Heart left ventricle (tissue), 16 donors: ENCODE measurements at regions not wholly inside any gene's neighbourhood (a gene's known extent, or its start where the extent isn't known, plus 50 kb on each side); places are given as distances from the start of the nearest gene placed in this dataset.

Experiments
- ATAC-seq, 4 donors: fragments of 200-7000 bp; cut with Tn5 transposase; one replicate each; pipeline ENCODE4 v1.9.1; 2020 to 2022; ENCODE audit warnings: moderate library complexity in 4 of 4, mild to moderate bottlenecking in 3 of 4, moderate number of reproducible peaks in 1 of 4
- DNase-seq, 5 donors: peaks; one replicate each; pipeline ENCODE4 v3.0.0-alpha.2; 2020
- H3K27ac ChIP-seq, 12 donors: fragments of 200-600 bp; sonication (generic) in 4 of 12; one replicate each; pipeline versions ENCODE4 v1.5.0 to v1.8.0; 2016 to 2022; ENCODE audit warnings: mild to moderate bottlenecking in 2 of 12
- H3K27me3 ChIP-seq, 9 donors: fragments of 200-600 bp; sonication (generic) in 2 of 9; one replicate each; pipeline versions ENCODE4 v1.5.1 to v1.8.0; 2016 to 2022; ENCODE audit warnings: mild to moderate bottlenecking in 3 of 9
- H3K36me3 ChIP-seq, 9 donors: fragments of 200-600 bp; sonication (generic) in 2 of 9; one replicate each; pipeline versions ENCODE4 v1.5.0 to v1.8.0; 2018 to 2022; ENCODE audit warnings: mild to moderate bottlenecking in 2 of 9
- H3K4me1 ChIP-seq, 12 donors: fragments of 200-600 bp; sonication (generic) in 4 of 12; one replicate each; pipeline versions ENCODE4 v1.5.0 to v1.8.0; 2016 to 2022; ENCODE audit warnings: mild to moderate bottlenecking in 3 of 12
- H3K4me3 ChIP-seq, 12 donors: fragments of 200-600 bp; sonication (generic) in 4 of 12; one replicate each; pipeline versions ENCODE4 v1.5.0 to v1.8.0; 2017 to 2022; ENCODE audit warnings: mild to moderate bottlenecking in 9 of 12, moderate library complexity in 4 of 12
- H3K9me3 ChIP-seq, 12 donors: fragments of 200-600 bp; sonication (generic) in 4 of 12; one replicate each; pipeline versions ENCODE4 v1.5.0 to v1.8.0; 2016 to 2022; ENCODE audit warnings: mild to moderate bottlenecking in 1 of 12
- POLR2A ChIP-seq, 2 donors: fragments of 450-650 bp; IDR thresholded peaks; one replicate each; pipeline ENCODE4 v1.6.1; 2017; ENCODE audit warnings: antibody characterized with exemption in 2 of 2, mild to moderate bottlenecking in 2 of 2, moderate library complexity in 2 of 2
- WGBS, 4 donors: extraction: QIAGEN DNeasy Blood & Tissue Kit in 2 of 4; methylation state at CpG; one replicate each; pipeline versions ENCODE4 v1.1.5 to v1.1.7; 2013 to 2018; 5-methylcytosine and 5-hydroxymethylcytosine counted together
- intact Hi-C, 10 donors: fragments of 100-400 bp; cut with DNase I; formaldehyde crosslinking; loops; one replicate each; pipeline versions ENCODE4 v1.11.1 to v1.14.2; 2022
- TF ChIP-seq, protein P1 (sequence below), 12 donors: fragments of 200-600 bp; sonication (generic) in 4 of 12; IDR thresholded peaks; one replicate each; pipeline versions ENCODE4 v1.5.0 to v1.8.0; 2018 to 2022; ENCODE audit warnings: antibody characterized with exemption in 12 of 12, mild to moderate bottlenecking in 5 of 12
- donor health status: ischemic (EF 13 %, LVEDD 7.1; RV severe dilation, severe dysfunction).
- donor health status: healthy with polysubstance abuse.
- donor health status: DM: no; HTN: yes; CAD: no.
- donor health status: DM: no; HTN: no; CAD: no.
- donor health status: ischemic (EF 25% LVEDD 6.9; RV normal size, moderate dysfunction).
- donor health status: ischemic (EF 25% LVEDD 5.7; RV mildly dilated, moderate dysfunction).
- donor health status: healthy.
- donor health status: DM: yes; HTN: yes; CAD: no.
- donor health status: ischemic (EF 35%, LVEDD 5.7; RV mildly dilated, moderate dysfunction).
- donor health status: nonischemic (EF 11% LVEDD 7.7; RV severe dilation, severe dysfunction).
- donor health status: DM: yes; HTN: yes; CAD: no.
- donor health status: PGD.
- donor health status: ischemic (EF 29% LVEDD 5.4; RV normal size, mild dysfunction).
- donor health status: nonischemic (EF 23%, LVEDD 6.1; RV moderate dilation, normal function).

DNA sequence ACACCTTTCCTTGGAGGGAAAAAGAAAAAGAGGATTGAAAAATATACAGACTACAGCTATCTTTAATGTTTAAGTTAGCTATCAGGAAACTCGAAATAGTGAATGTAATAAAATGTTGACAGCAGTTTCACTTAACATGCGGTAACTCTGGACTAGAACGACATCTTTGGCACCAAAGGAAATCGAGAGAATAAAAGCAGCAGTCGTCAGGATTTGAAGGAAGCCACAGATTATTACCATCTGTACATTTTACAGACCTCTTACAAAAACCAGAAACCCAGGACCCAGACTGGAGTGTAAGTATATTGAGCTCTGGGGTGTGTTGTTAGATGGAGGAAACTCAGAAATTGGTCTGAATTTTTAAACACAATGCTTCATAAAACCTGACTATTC is 51.6 kb upstream of the STOX2 start:
- 42 to 64% (median 57%) methylated on average over 5 of the region's 5 CpGs for WGBS, 4 donors
- ATAC-seq (no peak), DNase-seq (no peak)
- TF ChIP-seq POLR2A (IDR thresholded peaks at IDR 0.05) = no peak
- TF ChIP-seq, protein P1, sequence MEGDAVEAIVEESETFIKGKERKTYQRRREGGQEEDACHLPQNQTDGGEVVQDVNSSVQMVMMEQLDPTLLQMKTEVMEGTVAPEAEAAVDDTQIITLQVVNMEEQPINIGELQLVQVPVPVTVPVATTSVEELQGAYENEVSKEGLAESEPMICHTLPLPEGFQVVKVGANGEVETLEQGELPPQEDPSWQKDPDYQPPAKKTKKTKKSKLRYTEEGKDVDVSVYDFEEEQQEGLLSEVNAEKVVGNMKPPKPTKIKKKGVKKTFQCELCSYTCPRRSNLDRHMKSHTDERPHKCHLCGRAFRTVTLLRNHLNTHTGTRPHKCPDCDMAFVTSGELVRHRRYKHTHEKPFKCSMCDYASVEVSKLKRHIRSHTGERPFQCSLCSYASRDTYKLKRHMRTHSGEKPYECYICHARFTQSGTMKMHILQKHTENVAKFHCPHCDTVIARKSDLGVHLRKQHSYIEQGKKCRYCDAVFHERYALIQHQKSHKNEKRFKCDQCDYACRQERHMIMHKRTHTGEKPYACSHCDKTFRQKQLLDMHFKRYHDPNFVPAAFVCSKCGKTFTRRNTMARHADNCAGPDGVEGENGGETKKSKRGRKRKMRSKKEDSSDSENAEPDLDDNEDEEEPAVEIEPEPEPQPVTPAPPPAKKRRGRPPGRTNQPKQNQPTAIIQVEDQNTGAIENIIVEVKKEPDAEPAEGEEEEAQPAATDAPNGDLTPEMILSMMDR (IDR thresholded peaks at IDR 0.05) = no peak
- H3K36me3 ChIP-seq = no peaks in the 10 kb centered on the region
- no peak overlapping the region for H3K4me3 ChIP-seq
- H3K4me1 ChIP-seq = peaks cover 0 to 19% (median 7%) of the 10 kb centered on the region in 12 donors
- H3K27me3 ChIP-seq = no peaks in the 10 kb centered on the region
- intact Hi-C loops = no loop called here
- H3K9me3 ChIP-seq = no peaks in the 10 kb centered on the region
- no peak overlapping the region for H3K27ac ChIP-seq
